ENCODE measurements at regions not wholly inside any gene's neighbourhood (a gene's known extent, or its start where the extent isn't known, plus 50 kb on each side); places are given as distances from the start of the nearest gene placed in this dataset.
"Not testable (repeated sequence)": the region's sequence is repeated elsewhere in the genome, so short reads cannot be mapped to it uniquely, and the experiment has no call there.

- no peak for DNase-seq (ENCODE audit: low spot score in 2 of 2)
- FAIRE-seq, result no peak
Observed at GRCh38 chr5:106314221-106314824, 1356.4 kb downstream of the EFNA5 start.

GRCh38 chr5:106312360-106312759, 1358.4 kb downstream of the EFNA5 start:
- no peak for FAIRE-seq
- DNase-seq (ENCODE audit: low spot score in 2 of 2), result no peak

GRCh38 chr5:106311230-106311915, 1359.4 kb downstream of the EFNA5 start:
- FAIRE-seq, result no peak
- no peak for DNase-seq (ENCODE audit: low spot score in 2 of 2)

- FAIRE-seq (no peak), DNase-seq (ENCODE audit: low spot score in 2 of 2) (no peak)
Observed at GRCh38 chr5:106307265-106307664, 1363.5 kb downstream of the EFNA5 start.

DNA sequence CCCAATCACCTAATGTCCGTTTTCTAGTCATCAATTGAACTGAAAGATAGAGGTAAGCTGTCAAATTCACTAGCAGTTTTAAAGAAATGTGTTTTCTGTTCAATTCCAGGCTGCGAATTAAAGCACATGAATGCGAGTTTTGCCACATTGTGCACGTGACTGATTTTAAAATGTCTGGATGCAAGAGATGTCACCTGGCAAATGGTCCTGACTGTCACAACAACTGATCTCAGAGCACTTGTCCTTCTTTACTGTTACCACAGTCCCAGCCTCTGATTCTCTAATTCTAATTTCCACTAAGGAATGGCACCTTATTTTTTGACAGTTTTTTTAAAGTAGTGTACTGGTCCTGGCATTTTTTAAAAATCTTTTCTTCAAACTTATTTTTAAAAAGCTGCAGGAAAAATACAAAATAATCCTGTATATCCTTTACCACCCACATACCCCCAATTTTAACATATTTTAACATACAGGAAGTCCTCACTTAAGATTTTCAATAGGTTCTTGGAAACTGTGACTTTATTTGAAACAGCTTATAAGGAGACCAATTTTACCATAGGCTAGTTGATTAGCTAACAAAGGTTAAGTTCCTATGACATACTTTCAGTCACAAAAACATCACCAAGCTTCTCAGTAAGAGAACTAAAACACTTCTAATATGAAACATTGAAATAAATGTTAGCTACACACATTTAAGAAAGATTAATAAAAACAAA, 1364.3 kb downstream of the EFNA5 start:
- DNase-seq (ENCODE audit: low spot score in 2 of 2), result no peak
- no peak for FAIRE-seq

DNA sequence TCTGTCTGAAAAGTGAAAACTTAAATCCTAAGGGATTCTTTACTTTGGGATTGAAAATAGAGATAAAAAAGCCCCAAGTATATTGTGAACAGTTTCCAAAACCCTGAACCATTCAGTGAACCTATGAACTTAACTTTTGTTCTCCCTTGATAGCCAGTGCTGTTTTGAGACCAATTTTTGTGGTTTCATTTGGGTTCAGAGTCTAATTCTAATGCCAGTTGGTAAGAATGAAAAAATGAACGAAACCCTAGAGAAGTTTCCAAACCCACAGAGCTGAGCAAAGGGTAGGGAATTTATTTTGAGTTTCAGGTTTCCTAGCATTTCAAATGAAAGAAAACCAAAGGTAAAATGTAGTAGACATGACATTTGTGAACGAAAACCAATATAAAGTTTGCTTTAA, 1366.8 kb downstream of the EFNA5 start:
- no peak for DNase-seq (ENCODE audit: low spot score in 2 of 2)
- no peak for FAIRE-seq

DNA sequence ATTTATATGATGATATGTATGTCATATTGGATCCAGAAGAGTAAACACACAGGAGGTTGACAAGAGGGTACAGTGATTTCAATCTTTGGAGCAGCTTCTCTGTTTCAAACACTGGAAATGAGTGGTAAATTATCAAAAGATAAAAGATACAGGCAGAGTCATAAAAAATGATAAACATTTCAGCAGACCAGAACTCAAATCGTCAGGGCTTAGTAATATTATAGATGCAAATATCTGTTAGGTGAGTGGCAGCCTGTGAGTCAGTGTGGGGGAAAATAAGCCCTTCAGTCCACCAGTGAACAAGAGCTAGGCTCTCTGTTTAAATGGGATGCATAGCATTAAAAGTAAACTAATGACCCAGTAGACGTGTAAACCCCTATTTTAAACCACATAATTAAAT, 1378.1 kb downstream of the EFNA5 start:
- DNase-seq (ENCODE audit: low spot score in 2 of 2) (no peak), FAIRE-seq (no peak)

- no peak for FAIRE-seq
- no peak for DNase-seq (ENCODE audit: low spot score in 2 of 2)
Observed at GRCh38 chr5:106290841-106291240, 1379.9 kb downstream of the EFNA5 start.

DNA sequence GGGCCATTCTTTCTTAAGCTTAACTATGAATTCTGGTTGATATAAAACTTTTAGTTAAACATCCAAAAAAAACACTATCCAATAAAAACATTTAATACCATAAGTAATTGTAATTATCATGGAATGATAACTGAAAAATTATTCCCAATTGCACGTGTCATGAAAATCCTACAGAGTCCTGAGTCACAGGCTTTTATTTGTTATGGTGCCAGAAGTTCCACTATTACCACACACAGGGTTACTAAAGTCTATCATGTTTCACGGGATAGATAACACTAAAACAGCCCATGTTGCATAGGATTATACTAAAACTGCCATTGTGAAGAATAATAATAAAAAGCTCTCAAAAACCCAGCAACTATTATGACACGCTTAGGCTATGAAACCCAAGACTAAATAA, 1381.8 kb downstream of the EFNA5 start:
- DNase-seq (ENCODE audit: low spot score in 2 of 2) (no peak), FAIRE-seq (no peak)

- DNase-seq (ENCODE audit: low spot score in 2 of 2), result no peak
- FAIRE-seq, result no peak
Observed at GRCh38 chr5:106277540-106278096, 1393.1 kb downstream of the EFNA5 start.

- DNase-seq (ENCODE audit: low spot score in 2 of 2) (no peak), FAIRE-seq (no peak)
Observed at GRCh38 chr5:106269252-106269843, 1401.4 kb downstream of the EFNA5 start.

DNA sequence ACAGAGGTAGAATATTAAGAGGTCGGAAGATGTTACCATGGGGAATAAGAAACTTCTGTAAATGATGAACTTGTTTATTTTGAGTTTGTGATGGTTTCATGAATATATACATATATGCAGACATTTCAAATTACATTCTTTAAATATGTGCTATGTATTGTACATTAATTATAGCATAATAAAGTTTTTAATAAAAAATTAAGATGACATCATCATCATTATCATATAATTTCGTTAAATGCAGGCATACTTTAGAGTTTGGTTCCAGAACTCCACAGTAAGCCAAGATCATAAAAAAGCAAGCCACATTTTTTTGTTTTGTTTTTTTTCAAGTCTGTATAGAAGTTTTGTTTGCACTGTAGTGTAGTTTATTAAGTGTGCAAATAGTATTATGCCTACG, 1403.5 kb downstream of the EFNA5 start:
- FAIRE-seq (peak; percentile 26), DNase-seq (ENCODE audit: low spot score in 2 of 2) (no peak)

DNA sequence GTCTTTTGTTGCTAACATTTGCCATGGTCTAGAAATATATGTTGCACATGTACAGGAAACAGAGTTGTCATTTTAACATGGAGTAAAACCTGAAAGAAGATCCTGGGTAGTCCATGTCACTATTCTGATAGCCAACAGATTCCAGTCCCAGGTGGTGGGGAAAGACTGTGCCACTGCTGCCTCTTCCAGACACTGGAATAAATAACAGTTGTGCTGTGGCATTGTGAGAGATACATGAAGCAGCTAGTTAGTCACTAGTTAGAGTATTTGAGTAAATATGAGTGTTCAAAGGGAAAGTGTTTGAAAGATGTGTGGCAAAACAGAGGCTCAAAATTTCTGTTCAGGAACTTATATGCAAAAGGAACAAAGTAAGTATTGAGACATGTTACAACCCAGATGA, 1408.3 kb downstream of the EFNA5 start:
- DNase-seq (ENCODE audit: low spot score in 2 of 2), result no peak
- no peak for FAIRE-seq

DNA sequence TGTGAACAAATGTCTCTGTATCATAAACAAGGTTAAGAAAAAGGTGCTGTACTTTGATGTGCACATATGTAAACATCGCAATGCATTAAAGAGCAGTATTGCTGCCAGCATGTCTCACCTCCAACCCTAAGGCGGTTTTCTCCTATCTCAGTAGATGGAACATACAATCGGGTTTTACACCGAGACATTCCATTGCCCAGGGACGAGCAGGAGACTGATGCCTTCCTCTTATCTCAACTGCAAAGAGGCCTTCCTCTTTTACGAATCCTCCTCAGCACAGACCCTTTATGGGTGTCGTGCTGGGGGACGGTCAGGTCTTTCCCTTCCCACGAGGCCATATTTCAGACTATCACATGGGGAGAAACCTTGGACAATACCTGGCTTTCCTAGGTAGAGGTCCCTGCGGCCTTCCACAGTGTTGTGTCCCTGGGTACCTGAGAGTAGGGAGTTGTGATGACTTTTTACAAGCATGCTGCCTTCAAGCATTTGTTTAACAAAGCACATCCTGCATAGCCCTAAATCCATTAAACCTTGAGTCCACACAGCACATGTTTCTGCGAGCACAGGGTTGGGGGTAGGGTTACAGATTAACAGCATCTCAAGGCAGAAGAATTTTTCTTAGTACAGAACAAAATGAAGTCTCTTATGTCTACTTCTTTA, 1411.2 kb downstream of the EFNA5 start:
- not testable (repeated sequence) for FAIRE-seq; DNase-seq (ENCODE audit: low spot score in 2 of 2)

DNA sequence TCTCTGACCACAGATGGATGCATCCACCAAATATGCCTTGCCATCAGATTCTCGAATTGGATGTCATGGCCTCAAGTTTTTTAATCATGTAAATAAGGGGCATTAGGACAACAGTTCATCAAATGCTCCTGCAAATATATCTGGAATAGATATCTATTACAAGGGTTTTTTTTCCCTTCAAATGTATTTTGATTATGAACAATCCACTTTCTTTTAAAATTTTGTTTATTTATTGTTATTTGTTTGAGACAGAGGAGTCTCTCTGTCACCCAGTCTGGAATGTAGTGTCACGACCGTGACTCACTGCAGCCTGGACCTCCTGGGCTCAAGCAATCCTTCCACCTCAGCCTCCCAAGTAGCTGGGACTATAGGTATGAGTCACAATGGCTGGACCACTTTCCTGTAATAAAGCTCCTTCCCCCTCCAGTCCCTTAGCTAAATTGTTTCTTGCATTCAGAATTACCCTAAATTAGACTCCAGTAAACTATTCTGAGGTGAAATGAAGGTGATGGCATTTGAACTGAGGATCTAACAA, 1412.1 kb downstream of the EFNA5 start:
- no peak for FAIRE-seq
- DNase-seq (ENCODE audit: low spot score in 2 of 2), result no peak

GRCh38 chr5:106254784-106255183, 1416.0 kb downstream of the EFNA5 start:
- FAIRE-seq (no peak), DNase-seq (ENCODE audit: low spot score in 2 of 2) (no peak)

DNA sequence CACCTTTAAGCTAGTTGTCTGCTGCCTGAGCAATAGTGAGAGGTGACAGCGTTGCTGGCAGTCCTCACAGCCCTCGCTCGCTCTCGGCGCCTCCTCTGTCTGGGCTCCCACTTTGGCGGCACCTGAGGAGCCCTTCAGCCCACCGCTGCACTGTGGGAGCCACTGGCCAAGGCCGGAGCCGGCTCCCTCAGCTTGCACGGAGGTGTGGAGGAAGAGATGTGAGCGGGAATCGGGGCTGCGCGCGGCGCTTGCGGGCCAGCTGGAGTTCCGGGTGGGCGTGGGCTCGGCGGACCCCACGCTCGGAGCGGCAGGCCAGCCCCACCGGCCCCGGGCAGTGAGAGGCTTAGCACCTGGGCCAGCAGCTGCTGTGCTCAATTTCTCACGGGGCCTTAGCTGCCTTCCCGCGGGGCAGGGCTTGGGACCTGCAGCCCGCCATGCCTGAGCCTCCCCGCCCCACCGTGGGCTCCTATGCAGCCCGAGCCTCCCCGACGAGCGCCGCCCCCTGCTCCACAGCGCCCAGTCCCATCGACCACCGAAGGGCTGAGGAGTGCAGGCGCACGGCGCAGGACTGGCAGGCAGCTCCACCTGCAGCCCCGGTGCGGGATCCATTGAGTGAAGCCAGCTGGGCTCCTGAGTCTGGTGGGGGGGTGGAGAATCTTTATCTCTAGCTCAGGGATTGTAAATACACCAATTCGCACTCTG, 1424.5 kb downstream of the EFNA5 start:
- not testable (repeated sequence) for FAIRE-seq; DNase-seq (ENCODE audit: low spot score in 2 of 2)

DNA sequence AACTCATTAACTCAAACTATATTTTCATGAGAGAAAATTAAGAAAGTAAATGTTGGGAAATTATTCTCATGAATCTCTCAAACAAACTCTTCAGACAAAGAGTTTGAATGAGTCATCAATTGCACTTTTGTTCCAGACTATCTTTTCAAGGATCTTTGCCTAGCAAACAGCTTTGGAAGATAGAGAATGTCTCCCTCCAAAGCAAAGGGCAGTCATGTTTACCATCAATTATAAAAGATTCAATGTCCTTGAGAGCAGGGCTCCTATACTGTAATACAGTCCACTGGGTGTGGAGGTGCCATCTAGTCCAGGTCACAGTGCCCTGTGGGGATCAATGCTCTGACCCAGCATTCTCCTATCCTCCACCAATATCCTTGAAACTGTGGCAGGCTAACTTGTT, 1429.3 kb downstream of the EFNA5 start:
- DNase-seq (ENCODE audit: low spot score in 2 of 2) (no peak), FAIRE-seq (no peak)

GRCh38 chr5:106205916-106206571, 1464.7 kb downstream of the EFNA5 start:
- no peak for DNase-seq (ENCODE audit: low spot score in 2 of 2)
- FAIRE-seq, result no peak
